GM23338 (cell line): ENCODE measurements at regions not wholly inside any gene's neighbourhood (a gene's known extent, or its start where the extent isn't known, plus 50 kb on each side); places are given as distances from the start of the nearest gene placed in this dataset.

ENCODE experiments used
- ATAC-seq: fragments of 200-7000 bp; cut with Tn5 transposase; 3 replicates; pipeline ENCODE4 v1.9.1; 2020
- DNase-seq: peaks from one replicate; pipeline ENCODE4 v3.0.0-alpha.2; 2015; ENCODE audit warnings: low spot score
- H2AFZ ChIP-seq: fragments of 200-600 bp; sonication (generic); 2 replicates; pipeline ENCODE4 v1.8.0; 2016; ENCODE audit warnings: antibody characterized with exemption, mild to moderate bottlenecking, moderate library complexity
- H3F3A ChIP-seq: fragments of 200-600 bp; sonication (generic); replicated peaks from 2 replicates; pipeline ENCODE4 v1.8.0; 2017; ENCODE audit warnings: antibody characterized with exemption, mixed run types, low read depth
- H3K27ac ChIP-seq: fragments of 200-600 bp; sonication (generic); 2 replicates; pipeline ENCODE4 v1.6.1; 2016; ENCODE audit warnings: low read depth
- H3K27me3 ChIP-seq: fragments of 200-600 bp; sonication (generic); 2 replicates; pipeline ENCODE4 v1.8.0; 2016; ENCODE audit warnings: mild to moderate bottlenecking, mixed run types, moderate library complexity; ENCODE audit not compliant: insufficient read depth
- H3K36me3 ChIP-seq: fragments of 200-600 bp; sonication (generic); 2 replicates; pipeline ENCODE4 v1.8.0; 2016; ENCODE audit warnings: mild to moderate bottlenecking; ENCODE audit not compliant: insufficient read depth
- H3K4me1 ChIP-seq: fragments of 200-600 bp; sonication (generic); 2 replicates; pipeline ENCODE4 v1.8.0; 2016; ENCODE audit warnings: mild to moderate bottlenecking, moderate library complexity; ENCODE audit not compliant: insufficient read depth
- H3K4me2 ChIP-seq: fragments of 200-600 bp; sonication (generic); 2 replicates; pipeline ENCODE4 v1.7.1; 2017; ENCODE audit warnings: mixed run types
- H3K4me3 ChIP-seq: fragments of 200-600 bp; sonication (generic); 2 replicates; pipeline ENCODE4 v1.6.1; 2016; ENCODE audit warnings: mixed run types
- H3K79me2 ChIP-seq: fragments of 200-600 bp; sonication (generic); replicated peaks from 2 replicates; pipeline ENCODE4 v1.8.0; 2017; ENCODE audit warnings: mild to moderate bottlenecking; ENCODE audit not compliant: insufficient read depth
- H3K9me2 ChIP-seq: fragments of 200-600 bp; sonication (generic); 2 replicates; pipeline ENCODE4 v1.8.0; 2017; ENCODE audit not compliant: insufficient read depth
- H4K20me1 ChIP-seq: fragments of 200-600 bp; sonication (generic); replicated peaks from 2 replicates; pipeline ENCODE4 v1.8.0; 2017; ENCODE audit warnings: mild to moderate bottlenecking; ENCODE audit not compliant: insufficient read depth
- H3K27ac Mint-ChIP-seq: 2 replicates; pipeline ENCODE4 v1.8.0; 2020; ENCODE audit warnings: inconsistent platforms, mild to moderate bottlenecking, moderate library complexity, mixed read lengths
- H3K27me3 Mint-ChIP-seq: 3 replicates; pipeline ENCODE4 v1.8.0; 2022; ENCODE audit warnings: low read depth, mild to moderate bottlenecking, moderate library complexity, mixed read lengths, inconsistent platforms; ENCODE audit not compliant: insufficient read depth, poor library complexity
- H3K36me3 Mint-ChIP-seq: 3 replicates; pipeline ENCODE4 v1.8.0; 2021; ENCODE audit warnings: low read depth, mild to moderate bottlenecking, inconsistent platforms, moderate library complexity, mixed read lengths
- H3K4me1 Mint-ChIP-seq: 3 replicates; pipeline ENCODE4 v1.8.0; 2020; ENCODE audit warnings: mild to moderate bottlenecking, inconsistent platforms, mixed read lengths
- H3K4me3 Mint-ChIP-seq: 3 replicates; pipeline ENCODE4 v1.8.0; 2021; ENCODE audit warnings: moderate library complexity, mild to moderate bottlenecking, inconsistent platforms, mixed read lengths
- H3K9me3 Mint-ChIP-seq: 3 replicates; pipeline ENCODE4 v1.8.0; 2020; ENCODE audit warnings: moderate library complexity, mild to moderate bottlenecking, inconsistent platforms, mixed read lengths
- CREB1 ChIP-seq: fragments of 250-450 bp; sonication (Bioruptor Pico); IDR thresholded peaks from 2 replicates; pipeline ENCODE4 v1.5.0; 2020; ENCODE audit warnings: low read depth, mild to moderate bottlenecking, moderate library complexity
- CTCF ChIP-seq, 2 experiments: fragments of 200-600 bp in 1 of 2; sonication (generic) in 1 of 2; conservative IDR thresholded peaks; 2 replicates each; pipeline versions ENCODE4 v1.5.1 to v1.6.1; 2016 to 2017; ENCODE audit warnings: antibody characterized with exemption in 2 of 2, low read depth in 2 of 2, mild to moderate bottlenecking in 2 of 2, moderate library complexity in 1 of 2
- ETS1 ChIP-seq: IDR thresholded peaks from 2 replicates; pipeline ENCODE4 v1.6.1; 2016; ENCODE audit warnings: antibody characterized with exemption
- EZH2 ChIP-seq: fragments of 200-600 bp; sonication (generic); IDR thresholded peaks from one replicate; pipeline ENCODE4 v1.8.0; 2017; ENCODE audit warnings: antibody characterized with exemption, mild to moderate bottlenecking, low read depth; ENCODE audit not compliant: unreplicated experiment
- JUNB ChIP-seq: IDR thresholded peaks from one replicate; pipeline ENCODE4 v1.6.1; 2016; ENCODE audit warnings: antibody characterized with exemption; ENCODE audit not compliant: unreplicated experiment
- NANOG ChIP-seq: IDR thresholded peaks from 2 replicates; pipeline ENCODE4 v1.6.1; 2016; ENCODE audit warnings: antibody characterized with exemption, borderline replicate concordance
- POLR2AphosphoS5 ChIP-seq: IDR thresholded peaks from 2 replicates; pipeline ENCODE4 v1.6.1; 2016; ENCODE audit warnings: antibody characterized with exemption, low read depth
- STAT1 ChIP-seq: IDR thresholded peaks from one replicate; pipeline ENCODE4 v1.6.1; 2016; ENCODE audit warnings: antibody characterized with exemption; ENCODE audit not compliant: unreplicated experiment
- ZNF462 ChIP-seq: fragments of 250-450 bp; sonication (Bioruptor Pico); IDR thresholded peaks from 2 replicates; pipeline ENCODE4 v1.5.0; 2020; ENCODE audit warnings: mild to moderate bottlenecking, moderate library complexity

DNA sequence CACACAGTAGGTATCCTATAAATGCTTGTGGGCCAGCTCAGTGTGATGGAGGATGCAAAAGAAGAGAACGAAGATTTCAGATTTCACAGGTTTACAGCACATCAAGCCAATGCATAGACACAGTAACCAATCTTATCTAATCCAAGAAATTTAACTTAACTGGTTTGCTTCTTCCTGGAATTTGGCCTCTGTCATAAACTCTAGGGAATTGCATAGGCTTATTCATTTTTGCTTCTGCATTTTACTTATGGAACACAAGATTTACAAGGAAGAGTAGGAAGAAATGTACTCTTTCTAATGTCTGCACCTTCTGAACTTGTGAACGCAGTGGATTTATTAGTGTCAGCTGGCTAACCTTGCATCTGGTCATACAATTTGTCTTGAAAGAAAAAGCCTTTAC lies 389.4 kb upstream of the NPVF start:
- Histone ChIP-seq H3K27ac (no peak overlapping the region), H3K27me3 (no peaks in the 10 kb centered on the region), H3K4me3 (no peak overlapping the region), H4K20me1 (no peaks in the 10 kb centered on the region), H3K4me2 (no peak overlapping the region), H3K4me1 (no peaks in the 10 kb centered on the region), H2AFZ (no peak overlapping the region), H3F3A (no peaks in the 10 kb centered on the region), H3K79me2 (no peaks in the 10 kb centered on the region), H3K9me2 (no peaks in the 10 kb centered on the region; the same call in 1 of the 2 replicates), H3K36me3 (no peaks in the 10 kb centered on the region; the same call in 1 of the 2 replicates)
- ATAC-seq (no peak), DNase-seq (no peak)
- Mint-ChIP-seq H3K4me1 (0 out of 3 replicates have a peak, but pooled peaks cover 3% of the 10 kb centered on the region), H3K36me3 (no peaks in the 10 kb centered on the region), H3K27ac (no peak overlapping the region), H3K9me3 (peaks cover 4% of the 10 kb centered on the region; the same call in 1 of the 3 replicates), H3K27me3 (peaks cover 1% of the 10 kb centered on the region), H3K4me3 (no peak overlapping the region)
- no peak for TF ChIP-seq CREB1 (CRISPR knock-in tag)
- TF ChIP-seq NANOG, result no peak
- no peak for TF ChIP-seq EZH2
- TF ChIP-seq ETS1, result no peak
- TF ChIP-seq JUNB, result no peak
- TF ChIP-seq POLR2AphosphoS5, result no peak
- no peak for TF ChIP-seq STAT1
- no peak for TF ChIP-seq ZNF462 (CRISPR knock-in tag)
- TF ChIP-seq CTCF (conservative IDR thresholded peaks at IDR 0.05; ENCODE audit: low read depth in 2 of 2), result no peak
